Activated naive CD8-positive, alpha-beta T cell treated with anti-CD3 and anti-CD28 coated beads, Interleukin-2, amount 50 U/mL, for 24 hours (primary cell): ENCODE measurements at regions not wholly inside any gene's neighbourhood (a gene's known extent, or its start where the extent isn't known, plus 50 kb on each side); places are given as distances from the start of the nearest gene placed in this dataset.

Experiments used
- ATAC-seq: fragments of 150-1000 bp; cut with Tn5 transposase; one replicate; pipeline ENCODE4 v1.10.0; 2021
- DNase-seq: peaks from one replicate; pipeline ENCODE4 v3.0.0; 2021
- H3K27ac Mint-ChIP-seq: one replicate; pipeline ENCODE4 v1.8.0; 2021; ENCODE audit warnings: mild to moderate bottlenecking, mixed read lengths
- H3K27me3 Mint-ChIP-seq: one replicate; pipeline ENCODE4 v1.8.0; 2021; ENCODE audit warnings: mixed read lengths
- H3K36me3 Mint-ChIP-seq: one replicate; pipeline ENCODE4 v1.8.0; 2021; ENCODE audit warnings: low read depth, mixed read lengths
- H3K4me1 Mint-ChIP-seq: one replicate; pipeline ENCODE4 v1.8.0; 2021; ENCODE audit warnings: mixed read lengths
- H3K4me3 Mint-ChIP-seq: one replicate; pipeline ENCODE4 v1.8.0; 2021; ENCODE audit warnings: mild to moderate bottlenecking, moderate library complexity, mixed read lengths
- H3K9me3 Mint-ChIP-seq: one replicate; pipeline ENCODE4 v1.8.0; 2021; ENCODE audit warnings: mixed read lengths

DNA sequence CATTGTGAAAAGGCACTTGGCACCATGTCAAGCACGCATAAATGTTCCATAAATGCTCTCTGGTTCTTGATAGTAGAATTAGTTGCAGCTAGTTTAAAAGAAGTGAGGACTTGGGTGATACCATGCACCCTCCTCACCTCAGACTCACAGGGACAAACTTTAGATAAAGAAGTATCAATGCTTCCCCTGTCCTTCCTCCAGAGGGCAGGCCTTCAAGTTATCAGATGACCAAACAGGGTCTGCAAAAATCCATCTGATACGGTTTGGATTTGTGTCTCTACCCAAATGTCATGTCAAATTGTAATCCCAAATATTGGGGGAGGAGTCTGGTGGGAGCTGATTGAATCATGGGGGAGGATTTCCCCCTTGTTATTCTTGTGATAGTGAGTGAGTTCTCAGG, 54.1 kb downstream of the C1QL2 start:
- H3K4me3 Mint-ChIP-seq, result no peak overlapping the region
- H3K27me3 Mint-ChIP-seq, result peaks cover 11% of the 10 kb centered on the region
- H3K36me3 Mint-ChIP-seq, result no peaks in the 10 kb centered on the region
- H3K4me1 Mint-ChIP-seq, result no peaks in the 10 kb centered on the region
- ATAC-seq (no peak), DNase-seq (no peak)
- no peak overlapping the region for H3K27ac Mint-ChIP-seq
- H3K9me3 Mint-ChIP-seq, result peaks cover 34% of the 10 kb centered on the region

DNA sequence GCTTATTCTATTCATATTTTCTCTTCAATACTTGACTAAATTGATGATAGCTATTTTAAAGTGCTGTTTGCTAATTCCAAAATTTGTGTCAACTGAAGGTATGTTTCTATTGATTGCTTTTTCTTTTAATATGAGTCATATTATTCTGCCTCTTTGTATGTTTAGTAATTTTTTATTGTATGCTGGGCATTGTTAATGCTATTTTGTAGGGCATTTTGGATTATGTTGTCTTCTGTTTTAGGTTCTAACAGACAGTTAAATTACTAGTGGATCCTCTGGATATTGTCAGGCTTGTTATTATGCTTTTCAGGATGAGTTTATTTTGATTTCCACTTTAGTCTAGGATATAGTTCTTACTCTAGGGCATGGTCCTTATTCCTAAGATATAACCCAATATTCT, 55.6 kb downstream of the C1QL2 start:
- Mint-ChIP-seq H3K36me3 (no peaks in the 10 kb centered on the region), H3K4me3 (no peak overlapping the region), H3K27ac (no peak overlapping the region), H3K4me1 (no peaks in the 10 kb centered on the region), H3K27me3 (peaks cover 11% of the 10 kb centered on the region), H3K9me3 (peaks cover 42% of the 10 kb centered on the region)
- DNase-seq (no peak), ATAC-seq (no peak)

DNA sequence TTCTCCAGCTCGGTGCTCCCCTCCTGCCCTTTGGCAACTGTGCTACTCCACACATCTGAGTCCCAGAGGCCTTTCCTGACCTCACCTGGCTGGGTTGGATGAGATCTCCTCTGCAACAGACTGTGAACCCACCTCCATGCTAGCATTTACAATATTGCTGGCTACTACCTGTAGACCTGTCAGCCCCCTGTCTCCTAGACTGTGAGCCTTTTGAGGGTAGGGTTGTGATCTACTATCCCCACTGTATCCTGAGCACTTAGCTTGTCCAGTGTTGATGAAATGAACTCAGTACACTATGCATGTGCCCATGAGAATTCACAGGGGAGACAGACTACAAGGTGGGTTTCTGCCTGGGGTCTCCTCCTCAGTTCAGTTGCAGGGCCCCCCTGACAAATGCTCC, 70.1 kb downstream of the C1QL2 start:
- Mint-ChIP-seq H3K9me3 (no peaks in the 10 kb centered on the region), H3K36me3 (no peaks in the 10 kb centered on the region), H3K27ac (no peak overlapping the region)

DNA sequence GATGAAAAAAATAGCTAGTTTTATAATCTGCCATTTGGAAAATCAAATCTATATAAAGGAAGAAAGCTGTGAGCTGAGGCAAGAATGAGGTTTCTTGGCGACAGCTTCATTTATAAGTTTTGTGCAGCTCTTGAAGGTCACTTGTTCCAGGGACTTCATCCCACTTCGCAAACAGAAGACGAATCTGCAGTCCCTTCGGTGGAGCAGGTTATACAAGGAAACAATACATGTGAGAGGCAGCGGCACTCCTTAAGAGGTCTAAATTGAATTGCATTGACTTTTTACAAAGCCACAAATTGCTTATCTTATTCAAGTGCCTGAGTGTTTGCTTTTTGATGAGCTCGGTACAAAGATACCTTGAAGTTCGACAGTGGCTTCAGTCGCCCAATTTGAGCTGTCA, 72.2 kb downstream of the C1QL2 start:
- no peaks in the 10 kb centered on the region for H3K27me3 Mint-ChIP-seq

More for the DNA sequence above, 70.1 kb downstream of the C1QL2 start:
- no peaks in the 10 kb centered on the region for H3K4me1 Mint-ChIP-seq
- no peaks in the 10 kb centered on the region for H3K27me3 Mint-ChIP-seq
- H3K4me3 Mint-ChIP-seq, result no peak overlapping the region
- DNase-seq, result no peak
- ATAC-seq, result no peak

DNA sequence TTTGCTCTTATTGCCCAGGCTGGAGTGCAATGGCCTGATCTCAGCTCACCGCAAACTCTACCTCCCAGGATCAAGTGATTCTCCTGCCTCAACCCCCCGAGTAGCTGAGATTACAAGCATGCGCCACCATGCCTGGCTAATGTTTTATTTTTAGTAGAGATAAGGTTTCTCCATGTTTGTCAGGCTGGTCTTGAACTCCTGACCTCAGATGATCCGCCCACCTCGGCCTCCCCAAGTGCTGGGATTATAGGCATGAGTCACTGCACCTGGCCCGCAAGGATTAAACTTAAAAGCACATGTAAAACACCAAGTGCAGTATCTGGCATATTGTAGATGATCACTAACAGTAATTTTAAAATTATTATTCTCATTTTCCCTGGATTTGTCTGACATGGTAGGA, 72.9 kb downstream of the C1QL2 start:
- H3K4me1 Mint-ChIP-seq, result no peaks in the 10 kb centered on the region
- no peak for DNase-seq
- no peaks in the 10 kb centered on the region for H3K27me3 Mint-ChIP-seq
- no peak overlapping the region for H3K27ac Mint-ChIP-seq
- ATAC-seq, result no peak
- no peak overlapping the region for H3K4me3 Mint-ChIP-seq
- H3K9me3 Mint-ChIP-seq, result no peaks in the 10 kb centered on the region
- no peaks in the 10 kb centered on the region for H3K36me3 Mint-ChIP-seq

More for the DNA sequence above, 72.2 kb downstream of the C1QL2 start:
- Mint-ChIP-seq H3K9me3 (no peaks in the 10 kb centered on the region), H3K36me3 (no peaks in the 10 kb centered on the region), H3K27ac (no peak overlapping the region), H3K4me3 (no peak overlapping the region), H3K4me1 (no peaks in the 10 kb centered on the region)
- ATAC-seq (no peak), DNase-seq (no peak)

DNA sequence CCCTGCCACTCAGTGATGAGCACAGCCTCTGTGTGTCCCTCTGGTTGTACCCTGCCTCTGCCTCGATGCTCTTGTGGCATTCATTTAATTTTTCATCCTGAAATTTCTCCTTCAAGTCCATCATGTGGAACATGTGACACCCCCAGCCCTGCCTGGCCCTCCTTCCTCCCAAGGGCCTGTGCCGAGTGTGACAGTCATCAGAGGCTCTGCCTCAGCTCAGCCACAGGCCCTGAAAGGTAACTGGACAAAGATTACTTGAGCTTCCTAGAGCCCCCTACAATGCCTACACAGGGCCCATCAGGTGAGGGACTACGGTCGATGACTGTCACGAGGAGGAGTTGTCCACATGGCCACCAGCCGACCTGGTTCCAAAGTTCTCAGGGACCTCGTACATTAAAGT, 75.1 kb downstream of the C1QL2 start:
- ATAC-seq (no peak), DNase-seq (no peak)
- no peak overlapping the region for H3K4me3 Mint-ChIP-seq
- no peaks in the 10 kb centered on the region for H3K36me3 Mint-ChIP-seq
- H3K27ac Mint-ChIP-seq, result no peak overlapping the region
- no peaks in the 10 kb centered on the region for H3K27me3 Mint-ChIP-seq
- H3K9me3 Mint-ChIP-seq, result no peaks in the 10 kb centered on the region
- no peaks in the 10 kb centered on the region for H3K4me1 Mint-ChIP-seq

DNA sequence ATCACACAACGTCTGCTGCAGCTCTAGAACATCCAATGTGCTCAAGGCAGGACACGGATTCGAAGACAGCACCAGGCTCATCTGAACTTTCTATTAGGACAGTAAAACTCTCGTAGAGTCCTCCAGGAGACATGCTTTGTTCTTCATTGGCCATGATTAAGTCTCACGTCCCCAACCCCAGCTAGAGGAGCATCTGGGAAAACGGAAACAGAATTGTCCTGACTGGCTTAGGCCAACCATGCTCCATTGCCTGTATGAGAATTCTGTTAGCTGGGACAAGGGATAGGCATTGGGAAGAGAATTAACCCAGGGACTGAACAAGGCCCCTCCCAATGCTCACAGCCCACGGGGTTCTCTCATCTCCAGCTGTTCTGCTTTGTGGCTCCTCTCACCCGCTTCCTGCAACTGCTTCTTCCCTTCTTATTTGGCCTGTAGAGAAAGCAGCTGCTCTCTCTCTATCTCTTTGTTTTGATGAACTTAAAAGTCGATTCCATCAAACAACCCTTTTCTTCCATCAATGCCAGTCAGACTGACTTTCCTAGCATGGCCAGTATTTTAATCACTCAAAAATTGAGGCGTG, 75.6 kb downstream of the C1QL2 start:
- no peak for DNase-seq
- Mint-ChIP-seq H3K27ac (no peak overlapping the region), H3K9me3 (no peaks in the 10 kb centered on the region), H3K36me3 (no peaks in the 10 kb centered on the region), H3K27me3 (no peaks in the 10 kb centered on the region), H3K4me1 (no peaks in the 10 kb centered on the region), H3K4me3 (no peak overlapping the region)
- ATAC-seq, result no peak

DNA sequence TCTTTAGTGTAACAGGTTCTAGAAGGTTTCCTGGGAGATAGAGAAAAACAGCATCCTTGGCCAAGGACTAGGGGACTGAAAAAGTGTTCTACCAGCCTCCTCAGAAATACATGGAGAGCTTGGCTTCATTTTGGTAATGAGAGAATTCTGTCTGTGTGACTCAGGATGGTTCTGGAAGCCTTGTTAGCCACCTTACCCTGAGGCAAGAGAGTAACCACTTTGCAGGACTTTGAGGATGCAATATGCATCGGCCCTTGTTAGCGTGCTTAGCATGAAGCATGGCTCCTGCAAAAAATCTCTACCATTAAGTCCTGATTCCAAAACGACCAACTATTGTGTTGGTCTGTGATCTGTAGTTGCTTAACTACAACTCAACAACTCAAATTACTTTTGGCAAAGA, 79.8 kb downstream of the C1QL2 start:
- no peak overlapping the region for H3K27ac Mint-ChIP-seq

DNA sequence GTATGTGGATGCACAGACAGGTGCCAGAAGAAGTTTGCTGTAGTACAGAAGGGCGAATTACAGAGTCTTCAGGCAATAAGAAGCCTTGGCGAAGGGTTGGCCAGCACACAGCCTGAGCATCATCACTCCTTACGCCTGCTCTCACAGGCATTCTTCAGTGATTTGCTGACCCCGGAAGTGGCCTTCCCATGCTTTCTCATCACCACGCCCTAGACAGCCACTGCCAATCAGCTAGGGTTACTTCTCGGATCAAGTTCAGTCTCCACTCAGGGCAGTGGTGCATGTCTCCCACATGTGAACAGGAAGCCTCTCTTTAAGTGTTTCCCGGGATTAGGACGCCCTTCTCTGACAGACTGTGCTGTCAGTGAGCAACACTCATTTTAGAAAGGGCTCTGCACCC, 81.8 kb downstream of the C1QL2 start:
- Mint-ChIP-seq H3K27me3 (peaks cover 2% of the 10 kb centered on the region), H3K4me3 (no peak overlapping the region), H3K4me1 (no peaks in the 10 kb centered on the region), H3K9me3 (no peaks in the 10 kb centered on the region), H3K36me3 (no peaks in the 10 kb centered on the region), H3K27ac (no peak overlapping the region)
- DNase-seq (no peak), ATAC-seq (no peak)

More for the DNA sequence above, 79.8 kb downstream of the C1QL2 start:
- Mint-ChIP-seq H3K4me3 (no peak overlapping the region), H3K4me1 (no peaks in the 10 kb centered on the region), H3K36me3 (no peaks in the 10 kb centered on the region), H3K9me3 (no peaks in the 10 kb centered on the region), H3K27me3 (peaks cover 2% of the 10 kb centered on the region)
- ATAC-seq (no peak), DNase-seq (no peak)

DNA sequence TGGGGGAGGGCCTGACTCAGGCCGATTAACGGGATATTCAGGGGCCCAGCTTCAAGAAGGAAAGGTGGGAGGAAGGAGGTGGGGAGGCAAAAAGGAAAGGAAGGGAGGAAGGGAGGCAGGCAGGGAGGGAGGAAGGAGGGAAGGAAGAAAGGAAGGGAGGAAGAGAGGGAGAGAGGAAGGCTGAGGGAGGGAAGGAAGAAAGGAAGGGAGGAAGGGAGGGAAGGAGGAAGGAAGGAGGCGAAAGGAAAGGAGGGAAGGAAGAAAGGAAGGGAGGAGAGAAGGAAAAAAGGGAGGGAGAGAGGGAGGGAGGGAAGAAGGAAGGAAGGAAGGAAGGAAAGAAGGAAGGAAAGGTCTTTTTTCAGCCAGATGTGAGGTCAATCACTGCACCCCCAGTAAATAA, 85.3 kb downstream of the C1QL2 start:
- no peak for ATAC-seq
- no peak overlapping the region for H3K4me3 Mint-ChIP-seq
- no peaks in the 10 kb centered on the region for H3K4me1 Mint-ChIP-seq
- no peak for DNase-seq
- peaks cover 2% of the 10 kb centered on the region for H3K27me3 Mint-ChIP-seq
- no peaks in the 10 kb centered on the region for H3K9me3 Mint-ChIP-seq
- no peak overlapping the region for H3K27ac Mint-ChIP-seq
- H3K36me3 Mint-ChIP-seq, result no peaks in the 10 kb centered on the region

DNA sequence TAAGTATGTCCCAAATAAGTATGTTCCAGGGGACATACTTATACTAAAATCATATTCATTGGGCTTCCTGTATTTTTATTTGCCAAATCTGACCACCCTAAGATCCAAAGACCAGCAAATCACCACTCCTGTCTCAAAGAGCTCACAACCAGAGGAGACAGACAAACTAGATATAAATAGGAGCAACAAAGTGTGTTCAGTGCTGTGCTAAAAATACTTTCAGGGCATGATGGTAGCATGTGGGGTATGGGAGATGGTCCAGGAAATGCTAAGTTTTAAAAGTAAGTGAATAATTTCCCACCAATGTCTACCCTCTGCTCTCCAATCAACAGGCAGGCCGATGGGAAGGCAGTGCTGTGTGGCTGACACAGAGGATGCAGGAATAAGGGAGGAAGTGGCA, 87.1 kb downstream of the C1QL2 start:
- H3K9me3 Mint-ChIP-seq, result no peaks in the 10 kb centered on the region
- peaks cover 2% of the 10 kb centered on the region for H3K27me3 Mint-ChIP-seq
- H3K27ac Mint-ChIP-seq, result no peak overlapping the region
- H3K36me3 Mint-ChIP-seq, result no peaks in the 10 kb centered on the region
- no peak for DNase-seq
- no peaks in the 10 kb centered on the region for H3K4me1 Mint-ChIP-seq
- no peak overlapping the region for H3K4me3 Mint-ChIP-seq
- no peak for ATAC-seq

DNA sequence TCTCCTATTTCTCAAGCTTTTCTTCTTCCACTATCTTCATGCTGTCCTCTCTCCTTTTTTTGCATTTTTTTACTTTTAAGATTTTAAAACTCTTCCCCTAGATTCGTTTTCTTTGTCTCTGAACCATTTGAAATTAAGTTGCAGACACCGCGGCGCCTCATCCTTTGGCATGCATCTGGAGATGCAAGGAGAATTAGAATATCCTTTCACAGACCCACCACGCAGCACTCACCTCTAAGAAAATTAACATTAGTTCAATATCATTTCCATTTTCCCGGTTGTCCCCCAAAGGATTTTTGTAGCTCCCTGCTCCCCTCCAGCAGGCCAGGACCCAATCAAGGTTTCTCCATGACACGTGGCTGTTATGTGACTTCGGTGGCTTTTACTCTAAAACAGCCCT, 88.8 kb downstream of the C1QL2 start:
- Mint-ChIP-seq H3K4me3 (no peak overlapping the region), H3K27ac (no peak overlapping the region), H3K4me1 (no peaks in the 10 kb centered on the region), H3K36me3 (no peaks in the 10 kb centered on the region), H3K27me3 (peaks cover 2% of the 10 kb centered on the region), H3K9me3 (no peaks in the 10 kb centered on the region)
- no peak for DNase-seq
- ATAC-seq, result no peak

DNA sequence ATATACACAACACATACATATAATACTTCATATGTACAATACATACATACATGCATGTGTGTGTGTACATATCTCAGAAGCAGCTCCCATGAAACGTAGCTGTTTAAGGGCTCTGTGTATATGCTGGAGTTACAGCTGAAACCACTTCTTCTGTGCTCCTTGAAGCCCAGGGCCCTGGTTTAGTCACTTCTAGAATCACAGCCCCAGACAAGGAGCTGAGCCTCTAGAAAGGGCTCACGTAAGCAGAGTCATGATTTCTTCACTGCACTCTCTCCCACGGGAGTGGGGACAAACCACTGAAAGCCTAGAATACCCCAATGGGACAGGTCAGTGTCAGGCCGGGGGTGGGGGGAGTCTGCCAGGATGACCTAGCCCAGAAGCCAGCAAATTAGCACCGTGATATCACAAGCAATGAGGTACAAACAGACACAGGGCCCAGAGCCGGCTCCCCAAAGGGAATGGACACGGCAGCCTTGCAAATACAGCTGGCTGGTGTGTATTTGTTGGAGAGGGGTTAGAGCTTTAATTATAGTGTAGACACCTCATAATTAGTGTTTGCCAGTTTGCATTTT, 90.3 kb downstream of the C1QL2 start:
- H3K9me3 Mint-ChIP-seq, result no peaks in the 10 kb centered on the region
- ATAC-seq, result no peak
- no peak for DNase-seq
- no peak overlapping the region for H3K27ac Mint-ChIP-seq
- H3K4me3 Mint-ChIP-seq, result no peak overlapping the region
- no peaks in the 10 kb centered on the region for H3K27me3 Mint-ChIP-seq
- H3K4me1 Mint-ChIP-seq, result no peaks in the 10 kb centered on the region
- H3K36me3 Mint-ChIP-seq, result no peaks in the 10 kb centered on the region

DNA sequence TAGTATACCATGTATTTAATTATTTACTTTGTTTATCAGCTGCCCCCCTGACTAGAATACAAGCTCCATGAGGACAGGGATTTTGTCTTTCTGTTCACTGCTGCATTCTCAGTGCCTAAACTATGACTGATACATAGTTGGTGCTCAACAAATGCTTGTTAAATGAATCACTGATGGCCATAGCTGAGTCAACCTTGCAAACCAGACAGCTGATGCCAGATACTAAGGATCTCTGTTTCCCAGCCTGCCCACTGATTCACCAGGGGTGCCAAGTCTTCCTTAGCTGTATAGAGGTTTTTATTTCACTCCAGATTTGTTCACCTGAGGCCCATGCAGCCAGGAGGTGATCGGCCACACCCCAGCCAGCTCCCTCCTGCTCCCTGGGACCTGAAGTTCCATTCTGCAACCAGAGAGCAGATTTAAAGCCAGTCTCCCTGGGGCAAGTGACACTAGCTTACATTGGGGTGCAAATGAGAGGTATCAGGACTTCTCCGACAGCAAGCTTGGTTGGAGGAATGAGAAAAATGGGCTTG, 92.2 kb downstream of the C1QL2 start:
- Mint-ChIP-seq H3K27me3 (no peaks in the 10 kb centered on the region), H3K9me3 (no peaks in the 10 kb centered on the region), H3K36me3 (no peaks in the 10 kb centered on the region), H3K4me1 (no peaks in the 10 kb centered on the region), H3K27ac (no peak overlapping the region), H3K4me3 (no peak overlapping the region)
- ATAC-seq, result no peak
- no peak for DNase-seq

DNA sequence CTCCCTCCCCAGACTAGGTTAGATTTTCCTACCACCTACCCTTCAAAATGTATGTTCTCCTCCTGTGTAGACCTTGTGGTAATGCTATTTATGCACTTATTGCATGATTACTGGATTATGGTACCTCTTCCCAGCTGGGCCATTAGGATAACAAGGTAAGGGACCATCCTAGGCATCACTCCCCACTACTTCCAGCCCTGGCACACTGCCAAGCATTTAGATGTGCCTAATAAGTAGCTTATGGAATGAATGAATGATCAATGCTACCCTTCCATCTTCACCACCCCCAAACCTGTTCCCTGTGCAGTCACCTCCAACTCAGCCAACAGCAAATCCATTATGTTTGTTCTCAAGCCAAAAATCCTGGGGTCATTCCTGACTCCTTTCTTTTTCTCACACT, 93.4 kb downstream of the C1QL2 start:
- DNase-seq (no peak), ATAC-seq (no peak)
- H3K27me3 Mint-ChIP-seq, result no peaks in the 10 kb centered on the region
- no peak overlapping the region for H3K4me3 Mint-ChIP-seq
- no peaks in the 10 kb centered on the region for H3K9me3 Mint-ChIP-seq
- H3K27ac Mint-ChIP-seq, result no peak overlapping the region
- no peaks in the 10 kb centered on the region for H3K36me3 Mint-ChIP-seq
- H3K4me1 Mint-ChIP-seq, result no peaks in the 10 kb centered on the region

DNA sequence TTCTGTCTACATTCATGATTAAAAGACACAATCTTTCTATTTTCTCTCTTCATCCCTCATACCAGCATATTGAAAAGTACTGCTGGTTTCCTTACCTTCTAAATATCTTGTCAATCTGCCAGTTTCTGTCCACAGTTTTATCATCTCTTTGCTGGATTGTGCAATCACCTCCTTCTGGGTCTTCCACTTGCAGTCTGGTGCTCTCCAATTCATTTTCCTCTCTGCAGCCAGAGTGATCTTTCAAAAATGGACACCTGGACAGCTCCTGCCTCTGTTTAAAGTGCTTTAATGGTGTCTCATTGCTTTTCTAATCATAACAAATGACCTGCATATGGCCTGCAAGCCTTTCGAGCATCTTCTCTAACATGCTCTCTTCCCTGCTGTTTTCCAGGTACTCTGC, 94.0 kb downstream of the C1QL2 start:
- H3K27me3 Mint-ChIP-seq, result no peaks in the 10 kb centered on the region
- H3K27ac Mint-ChIP-seq, result no peak overlapping the region
- H3K4me1 Mint-ChIP-seq, result no peaks in the 10 kb centered on the region
- H3K4me3 Mint-ChIP-seq, result no peak overlapping the region
- ATAC-seq, result no peak
- H3K9me3 Mint-ChIP-seq, result no peaks in the 10 kb centered on the region
- no peaks in the 10 kb centered on the region for H3K36me3 Mint-ChIP-seq
- no peak for DNase-seq
